BLaER1 (cell line): ENCODE measurements at regions not wholly inside any gene's neighbourhood (a gene's known extent, or its start where the extent isn't known, plus 50 kb on each side); places are given as distances from the start of the nearest gene placed in this dataset.

ENCODE experiments used
- H3K27ac ChIP-seq: shearing (Covaris generic); formaldehyde crosslinking; 2 replicates; pipeline ENCODE4 v1.8.1; 2022
- H3K27me3 ChIP-seq: shearing (Covaris generic); formaldehyde crosslinking; 2 replicates; pipeline ENCODE4 v1.8.1; 2022
- H3K36me3 ChIP-seq: shearing (Covaris generic); formaldehyde crosslinking; 2 replicates; pipeline ENCODE4 v1.8.1; 2022
- H3K4me1 ChIP-seq: shearing (Covaris generic); formaldehyde crosslinking; 2 replicates; pipeline ENCODE4 v1.8.1; 2022
- H3K4me2 ChIP-seq: shearing (Covaris generic); formaldehyde crosslinking; 2 replicates; pipeline ENCODE4 v1.8.1; 2022
- H3K4me3 ChIP-seq: shearing (Covaris generic); formaldehyde crosslinking; 2 replicates; pipeline ENCODE4 v1.8.1; 2022
- H3K9ac ChIP-seq: shearing (Covaris generic); formaldehyde crosslinking; 2 replicates; pipeline ENCODE4 v1.8.1; 2022
- H3K9me3 ChIP-seq: shearing (Covaris generic); formaldehyde crosslinking; 2 replicates; pipeline ENCODE4 v1.8.1; 2022
- H4K20me1 ChIP-seq: shearing (Covaris generic); formaldehyde crosslinking; 2 replicates; pipeline ENCODE4 v1.8.1; 2022
- Cebpa-rat ChIP-seq: shearing (Covaris generic); IDR thresholded peaks from 2 replicates; pipeline ENCODE4 v1.8.1; 2022

- Histone ChIP-seq H3K9ac (no peak overlapping the region), H3K4me3 (no peak overlapping the region), H3K9me3 (no peaks in the 10 kb centered on the region), H3K36me3 (no peaks in the 10 kb centered on the region), H3K27me3 (no peaks in the 10 kb centered on the region), H4K20me1 (no peaks in the 10 kb centered on the region), H3K4me2 (no peak overlapping the region), H3K4me1 (no peaks in the 10 kb centered on the region), H3K27ac (no peak overlapping the region)
- no peak for TF ChIP-seq Cebpa-rat
Measured at GRCh38 chr13:73467125-73467524, 408.3 kb downstream of the KLF5 start.

DNA sequence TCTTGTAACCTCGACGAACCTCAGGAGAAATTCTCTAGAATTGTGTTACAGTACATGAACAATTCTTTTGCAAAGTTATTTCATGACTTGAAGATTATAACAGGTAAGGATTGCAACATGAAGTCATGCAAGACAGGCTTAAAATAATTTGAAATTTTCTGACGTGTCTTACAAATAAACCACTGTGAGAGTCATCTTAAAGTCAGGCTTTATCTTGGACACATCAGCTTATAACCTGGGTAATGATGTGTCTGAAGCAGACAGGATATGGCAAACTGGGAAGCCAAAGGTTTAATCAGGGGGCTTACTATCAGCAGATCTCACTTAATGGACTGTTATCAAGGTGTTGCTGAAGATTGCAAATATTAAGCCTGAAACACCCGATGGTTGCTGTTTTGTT, 407.8 kb downstream of the KLF5 start:
- no peak overlapping the region for H3K27ac ChIP-seq
- H3K9ac ChIP-seq: no peak overlapping the region

GRCh38 chr13:73465617-73465971, 406.8 kb downstream of the KLF5 start:
- no peak for TF ChIP-seq Cebpa-rat
- no peak overlapping the region for H3K4me3 ChIP-seq
- H3K9ac ChIP-seq: no peak overlapping the region
- no peaks in the 10 kb centered on the region for H4K20me1 ChIP-seq
- H3K27ac ChIP-seq: no peak overlapping the region
- H3K9me3 ChIP-seq: no peaks in the 10 kb centered on the region
- H3K36me3 ChIP-seq: no peaks in the 10 kb centered on the region
- H3K27me3 ChIP-seq: no peaks in the 10 kb centered on the region
- H3K4me1 ChIP-seq: no peaks in the 10 kb centered on the region
- H3K4me2 ChIP-seq: no peak overlapping the region

More for the DNA sequence above, 407.8 kb downstream of the KLF5 start:
- TF ChIP-seq Cebpa-rat: no peak
- Histone ChIP-seq H3K4me2 (no peak overlapping the region), H3K27me3 (no peaks in the 10 kb centered on the region), H3K4me1 (no peaks in the 10 kb centered on the region), H3K9me3 (no peaks in the 10 kb centered on the region), H3K36me3 (no peaks in the 10 kb centered on the region), H4K20me1 (no peaks in the 10 kb centered on the region), H3K4me3 (no peak overlapping the region)

DNA sequence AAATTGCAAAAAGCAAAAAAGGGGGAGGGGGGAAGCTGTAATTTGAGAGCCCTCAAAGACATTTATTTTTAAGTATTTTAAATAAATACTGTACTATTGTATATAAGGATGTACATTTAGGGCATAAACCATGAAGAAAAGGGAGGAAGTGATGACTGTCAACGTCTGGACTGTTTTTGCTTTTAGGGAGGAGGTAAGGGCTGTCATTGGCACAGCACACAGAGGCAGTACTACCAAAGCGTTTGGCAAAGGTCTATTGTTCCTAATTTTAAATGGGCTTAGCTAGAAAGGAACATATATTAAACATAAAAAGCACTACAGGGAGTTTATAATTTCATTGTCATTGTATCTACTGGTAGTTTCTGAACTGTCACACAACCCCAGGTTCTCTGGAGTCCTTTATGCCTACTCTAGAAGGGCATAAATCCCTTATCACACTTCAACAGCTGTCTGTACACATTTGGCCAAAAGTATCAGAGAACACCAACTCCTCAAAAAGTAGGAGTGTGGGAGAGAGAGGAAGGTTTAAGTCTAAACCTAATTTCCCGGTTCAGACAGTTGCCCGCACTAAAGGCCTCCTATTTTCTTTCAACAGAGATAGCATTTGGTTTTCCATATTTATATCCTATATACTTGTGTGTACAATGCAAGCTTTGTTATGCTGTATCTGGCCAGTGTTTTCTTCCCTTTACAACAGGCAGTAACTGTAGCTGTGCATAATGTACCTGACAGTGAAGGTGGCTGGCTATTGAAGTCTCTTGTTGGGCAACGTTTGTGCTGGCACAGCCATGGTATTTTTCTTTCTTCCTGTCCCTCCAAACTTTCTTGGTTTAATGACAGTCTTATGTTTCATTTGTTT, 406.2 kb downstream of the KLF5 start:
- Histone ChIP-seq H3K4me2 (no peak overlapping the region), H3K4me1 (no peaks in the 10 kb centered on the region), H3K27ac (no peak overlapping the region), H3K9ac (no peak overlapping the region), H3K27me3 (no peaks in the 10 kb centered on the region), H3K36me3 (no peaks in the 10 kb centered on the region), H3K4me3 (no peak overlapping the region), H3K9me3 (no peaks in the 10 kb centered on the region), H4K20me1 (no peaks in the 10 kb centered on the region)
- TF ChIP-seq Cebpa-rat: no peak

- no peak overlapping the region for H3K4me2 ChIP-seq
- TF ChIP-seq Cebpa-rat: no peak
- H3K36me3 ChIP-seq: no peaks in the 10 kb centered on the region
- H4K20me1 ChIP-seq: no peaks in the 10 kb centered on the region
- H3K27ac ChIP-seq: no peak overlapping the region
- no peaks in the 10 kb centered on the region for H3K27me3 ChIP-seq
- H3K9ac ChIP-seq: no peak overlapping the region
- no peaks in the 10 kb centered on the region for H3K9me3 ChIP-seq
- no peak overlapping the region for H3K4me3 ChIP-seq
- no peaks in the 10 kb centered on the region for H3K4me1 ChIP-seq
Measured at GRCh38 chr13:73462241-73462640, 403.4 kb downstream of the KLF5 start.

DNA sequence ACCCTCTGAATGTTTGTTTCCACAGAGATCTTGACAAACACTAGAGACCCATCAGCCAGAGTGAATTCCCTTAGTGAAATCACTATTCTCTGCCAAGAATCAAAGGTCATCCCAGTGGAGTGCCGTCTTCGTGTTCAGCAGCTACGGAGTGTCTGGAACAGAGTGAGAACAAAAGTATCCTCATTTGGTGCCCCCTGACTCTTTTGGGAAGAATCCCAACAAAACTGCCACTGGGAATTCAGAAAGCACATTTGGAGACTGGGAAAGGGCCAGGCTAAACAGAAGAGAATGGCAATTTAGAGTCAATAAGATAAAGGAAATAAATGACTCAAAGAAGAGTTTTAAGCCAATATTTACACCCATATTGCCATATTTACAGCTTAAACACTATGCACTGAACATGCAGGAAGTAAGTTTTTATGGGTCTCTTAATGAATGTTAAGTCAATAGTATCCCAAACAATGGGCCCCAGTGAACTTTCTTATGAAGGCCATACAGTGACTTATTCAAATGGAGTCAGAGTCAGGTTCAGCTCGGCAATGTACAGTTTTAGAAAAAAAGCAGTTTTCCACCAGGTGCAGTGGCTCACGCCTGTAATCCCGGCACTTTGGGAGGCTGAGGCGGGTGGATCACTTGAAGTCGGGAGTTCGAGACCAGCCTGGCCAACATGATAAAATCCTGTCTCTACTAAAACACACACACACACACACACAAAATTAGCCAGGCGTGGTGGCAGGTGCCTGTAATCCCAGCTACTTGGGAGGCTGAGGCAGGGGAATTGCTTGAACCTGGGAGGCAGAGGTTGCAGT, 392.6 kb downstream of the KLF5 start:
- Histone ChIP-seq H3K9ac (no peak overlapping the region), H3K27me3 (no peaks in the 10 kb centered on the region), H3K4me2 (no peak overlapping the region), H3K27ac (no peak overlapping the region), H3K4me3 (no peak overlapping the region), H3K9me3 (no peaks in the 10 kb centered on the region), H4K20me1 (no peaks in the 10 kb centered on the region), H3K36me3 (no peaks in the 10 kb centered on the region), H3K4me1 (no peaks in the 10 kb centered on the region)
- TF ChIP-seq Cebpa-rat: no peak

DNA sequence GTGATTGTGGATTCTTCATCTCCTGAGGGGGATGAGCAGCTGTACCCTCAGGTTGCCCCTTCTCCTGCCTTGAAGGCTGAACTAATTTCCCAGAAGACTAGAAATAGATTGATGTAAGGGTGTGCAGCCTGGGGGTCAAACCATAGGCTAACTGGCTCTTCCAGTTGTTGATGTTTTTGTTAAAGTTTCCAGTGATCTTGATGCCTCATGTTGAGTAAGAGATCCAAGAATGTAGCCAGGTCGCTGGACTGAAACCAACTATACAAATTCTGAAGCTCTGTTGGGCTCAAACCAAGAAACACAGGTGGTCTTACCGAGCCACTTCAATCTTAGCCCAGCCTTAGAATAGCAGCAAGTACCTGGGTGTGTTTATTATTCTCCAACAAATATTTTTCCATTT, 391.8 kb downstream of the KLF5 start:
- Histone ChIP-seq H3K9me3 (peaks cover 3% of the 10 kb centered on the region; the same call in 1 of the 2 replicates), H3K27ac (no peak overlapping the region)
- no peak for TF ChIP-seq Cebpa-rat

GRCh38 chr13:73449252-73449651, 390.4 kb downstream of the KLF5 start:
- H3K4me3 ChIP-seq: no peak overlapping the region
- H3K9ac ChIP-seq: no peak overlapping the region
- H3K27ac ChIP-seq: no peak overlapping the region
- TF ChIP-seq Cebpa-rat: no peak
- H3K27me3 ChIP-seq: no peaks in the 10 kb centered on the region
- H3K9me3 ChIP-seq: peaks cover 17% of the 10 kb centered on the region
- H3K4me1 ChIP-seq: no peaks in the 10 kb centered on the region
- no peaks in the 10 kb centered on the region for H4K20me1 ChIP-seq
- H3K36me3 ChIP-seq: no peaks in the 10 kb centered on the region
- no peak overlapping the region for H3K4me2 ChIP-seq

More for the DNA sequence above, 391.8 kb downstream of the KLF5 start:
- Histone ChIP-seq H3K4me1 (no peaks in the 10 kb centered on the region), H3K9ac (no peak overlapping the region), H3K27me3 (no peaks in the 10 kb centered on the region), H4K20me1 (no peaks in the 10 kb centered on the region), H3K36me3 (no peaks in the 10 kb centered on the region), H3K4me2 (no peak overlapping the region), H3K4me3 (no peak overlapping the region)

GRCh38 chr13:73440296-73440895, 381.6 kb downstream of the KLF5 start:
- no peak for TF ChIP-seq Cebpa-rat
- H3K4me2 ChIP-seq: no peak overlapping the region
- no peaks in the 10 kb centered on the region for H3K36me3 ChIP-seq
- no peaks in the 10 kb centered on the region for H4K20me1 ChIP-seq
- H3K27ac ChIP-seq: no peak overlapping the region
- H3K9ac ChIP-seq: no peak overlapping the region
- no peaks in the 10 kb centered on the region for H3K27me3 ChIP-seq
- no peaks in the 10 kb centered on the region for H3K4me1 ChIP-seq
- peaks cover 80% of the 10 kb centered on the region for H3K9me3 ChIP-seq
- H3K4me3 ChIP-seq: no peak overlapping the region; the same call in 1 of the 2 replicates

DNA sequence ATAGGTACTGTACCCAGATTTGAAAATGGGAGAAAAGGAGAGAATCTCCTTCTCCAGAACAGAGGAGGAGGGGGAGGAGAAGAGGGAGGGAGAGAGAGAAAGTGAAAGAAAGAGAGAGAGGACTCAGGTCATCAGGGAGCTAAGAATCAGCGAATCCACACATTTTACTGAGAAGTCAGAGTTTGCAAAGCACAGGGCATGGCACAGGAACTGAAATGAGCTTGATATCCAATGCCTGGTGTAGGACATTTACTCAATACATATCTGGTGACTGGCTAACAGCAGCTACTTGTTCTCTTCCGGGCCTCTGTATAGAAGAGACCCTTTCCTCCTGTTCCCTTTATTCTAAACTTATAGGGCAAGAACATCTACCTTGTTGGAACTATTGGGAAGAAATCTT, 375.1 kb downstream of the KLF5 start:
- Histone ChIP-seq H3K4me1 (no peaks in the 10 kb centered on the region), H3K9me3 (peaks cover 21% of the 10 kb centered on the region), H4K20me1 (no peaks in the 10 kb centered on the region), H3K9ac (no peak overlapping the region), H3K27ac (no peak overlapping the region), H3K4me3 (no peak overlapping the region), H3K4me2 (no peak overlapping the region), H3K36me3 (no peaks in the 10 kb centered on the region), H3K27me3 (no peaks in the 10 kb centered on the region)
- no peak for TF ChIP-seq Cebpa-rat
